ENCODE measurements at regions not wholly inside any gene's neighbourhood (a gene's known extent, or its start where the extent isn't known, plus 50 kb on each side); places are given as distances from the start of the nearest gene placed in this dataset.
"Not testable (repeated sequence)": the region's sequence is repeated elsewhere in the genome, so short reads cannot be mapped to it uniquely, and the experiment has no call there.

- TF ChIP-seq CTCF, POLR2A (IDR thresholded peaks at IDR 0.05): not testable (repeated sequence)
These were observed 472.2 kb downstream of the TMEM121 start for GRCh38 chr14:105998597-105998996.
